GM21381 (cell line): ENCODE measurements at regions not wholly inside any gene's neighbourhood (a gene's known extent, or its start where the extent isn't known, plus 50 kb on each side); places are given as distances from the start of the nearest gene placed in this dataset.
"Not testable (repeated sequence)": the region's sequence is repeated elsewhere in the genome, so short reads cannot be mapped to it uniquely, and the experiment has no call there.

ENCODE experiments used
- ATAC-seq: cut with Tn5 transposase; IDR thresholded peaks from one replicate; pipeline ENCODE4 v1.9.1; 2021; ENCODE audit warnings: mild to moderate bottlenecking, moderate library complexity; ENCODE audit not compliant: unreplicated experiment

- not testable (repeated sequence) for ATAC-seq
Measured at GRCh38 chr12:29029484-29029883, 119.6 kb upstream of the FAR2 start.

GRCh38 chr12:29030006-29030405, 119.1 kb upstream of the FAR2 start:
- no peak for ATAC-seq

- no peak for ATAC-seq
Measured at GRCh38 chr12:29032446-29032845, 116.6 kb upstream of the FAR2 start.

GRCh38 chr12:29033519-29033918, 115.6 kb upstream of the FAR2 start:
- ATAC-seq = no peak

GRCh38 chr12:29035112-29035511, 114.0 kb upstream of the FAR2 start:
- no peak for ATAC-seq

GRCh38 chr12:29039013-29039412, 110.1 kb upstream of the FAR2 start:
- no peak for ATAC-seq

GRCh38 chr12:29041621-29042020, 107.5 kb upstream of the FAR2 start:
- no peak for ATAC-seq

GRCh38 chr12:29043069-29043468, 106.0 kb upstream of the FAR2 start:
- no peak for ATAC-seq

- ATAC-seq = no peak
Measured at GRCh38 chr12:29044799-29045198, 104.3 kb upstream of the FAR2 start.

- no peak for ATAC-seq
Measured at GRCh38 chr12:29048787-29049186, 100.3 kb upstream of the FAR2 start.

- no peak for ATAC-seq
Measured at GRCh38 chr12:29050503-29050902, 98.6 kb upstream of the FAR2 start.

GRCh38 chr12:29051221-29051620, 97.9 kb upstream of the FAR2 start:
- no peak for ATAC-seq

GRCh38 chr12:29053567-29053966, 95.5 kb upstream of the FAR2 start:
- ATAC-seq = no peak

GRCh38 chr12:29054858-29055663, 94.0 kb upstream of the FAR2 start:
- no peak for ATAC-seq

- ATAC-seq = no peak
Measured at GRCh38 chr12:29066011-29066588, 83.0 kb upstream of the FAR2 start.

- ATAC-seq = no peak
Measured at GRCh38 chr12:29067430-29067829, 81.6 kb upstream of the FAR2 start.

GRCh38 chr12:29070309-29070708, 78.8 kb upstream of the FAR2 start:
- no peak for ATAC-seq

GRCh38 chr12:29071099-29071498, 78.0 kb upstream of the FAR2 start:
- no peak for ATAC-seq

- no peak for ATAC-seq
Measured at GRCh38 chr12:29072631-29073030, 76.4 kb upstream of the FAR2 start.

- peak; percentile 77 for ATAC-seq
Measured at GRCh38 chr12:29073631-29074239, 75.3 kb upstream of the FAR2 start.

- no peak for ATAC-seq
Measured at GRCh38 chr12:29081101-29081500, 68.0 kb upstream of the FAR2 start.

- ATAC-seq = no peak
Measured at GRCh38 chr12:29082522-29082921, 66.6 kb upstream of the FAR2 start.
